H1 (cell line): ENCODE measurements at regions not wholly inside any gene's neighbourhood (a gene's known extent, or its start where the extent isn't known, plus 50 kb on each side); places are given as distances from the start of the nearest gene placed in this dataset.

ENCODE experiments used
- CTCF ChIA-PET: fragments of 300-600 bp; sonication (Branson Sonifier 250); formaldehyde crosslinking; loops from one replicate; lab custom pipeline; 2021; ENCODE audit not compliant: partially characterized antibody; lab: Charles Lee
- POLR2A ChIA-PET: fragments of 300-600 bp; sonication (Branson Sonifier 250); formaldehyde crosslinking; loops from one replicate; lab custom pipeline; 2021; ENCODE audit warnings: inconsistent platforms; ENCODE audit not compliant: partially characterized antibody; lab: Charles Lee
- DNase-seq, 2 experiments: peaks; one replicate each; pipeline versions ENCODE4 v3.0.0 to v3.0.0-alpha.2; 2010 to 2022; ENCODE audit warnings: low spot score in 2 of 2, low read depth in 1 of 2, mixed read lengths in 1 of 2
- FAIRE-seq: peaks from 2 replicates; lab custom pipeline; 2011; peaks lifted over from hg19 to GRCh38; lab: Jason Lieb, UNC
- H2AFZ ChIP-seq: 2 replicates; pipeline ENCODE4 v1.8.1; 2012; ENCODE audit warnings: low read length, inconsistent platforms
- H2AK5ac ChIP-seq: 2 replicates; pipeline ENCODE4 v1.6.1; 2013; ENCODE audit warnings: low read depth, low read length
- H2BK120ac ChIP-seq: replicated peaks from 2 replicates; pipeline ENCODE3; 2013; ENCODE audit warnings: low read depth, low read length, inconsistent platforms
- H2BK12ac ChIP-seq: 2 replicates; pipeline ENCODE4 v1.6.1; 2013; ENCODE audit warnings: low read depth, low read length
- H2BK15ac ChIP-seq: 2 replicates; pipeline ENCODE4 v1.6.1; 2013; ENCODE audit warnings: low read length
- H2BK20ac ChIP-seq: 2 replicates; pipeline ENCODE4 v1.6.1; 2013; ENCODE audit warnings: low read length
- H2BK5ac ChIP-seq: 2 replicates; pipeline ENCODE4 v1.6.1; 2013; ENCODE audit warnings: low read depth, low read length
- H3K14ac ChIP-seq: 2 replicates; pipeline ENCODE4 v1.6.1; 2013; ENCODE audit warnings: inconsistent platforms; ENCODE audit not compliant: insufficient read length
- H3K18ac ChIP-seq: 2 replicates; pipeline ENCODE4 v1.6.1; 2013; ENCODE audit warnings: low read length; ENCODE audit errors: extremely low read depth
- H3K23ac ChIP-seq: 2 replicates; pipeline ENCODE4 v1.6.1; 2013; ENCODE audit warnings: inconsistent platforms; ENCODE audit not compliant: insufficient read length
- H3K23me2 ChIP-seq: 2 replicates; pipeline ENCODE4 v1.6.1; 2013; ENCODE audit warnings: low read depth, low read length
- H3K27ac ChIP-seq: 2 replicates; pipeline ENCODE4 v1.6.1; 2011; ENCODE audit warnings: low read depth, low read length, inconsistent platforms
- H3K27me3 ChIP-seq, 4 experiments: replicated peaks in 1 of 4; 1 replicate in 1 of 4; 2 replicates in 3 of 4; pipeline versions ENCODE4 v1.6.1 to v1.8.1; 2011 to 2013; ENCODE audit warnings: low read length in 3 of 4, mild to moderate bottlenecking in 3 of 4, inconsistent platforms in 2 of 4, mixed read lengths in 2 of 4, moderate library complexity in 1 of 4; ENCODE audit not compliant: control insufficient read depth in 3 of 4, insufficient read depth in 3 of 4; ENCODE audit errors: extremely low read depth in 1 of 4
- H3K36me3 ChIP-seq, 4 experiments: 2 replicates each; pipeline versions ENCODE4 v1.6.1 to v1.8.1; 2011 to 2013; ENCODE audit warnings: mild to moderate bottlenecking in 4 of 4, low read length in 3 of 4, moderate library complexity in 2 of 4, control low read depth in 1 of 4, inconsistent platforms in 1 of 4; ENCODE audit not compliant: insufficient read depth in 4 of 4, control insufficient read depth in 2 of 4
- H3K4ac ChIP-seq: replicated peaks from 2 replicates; pipeline ENCODE3; 2013; ENCODE audit warnings: low read length, low read depth, mixed read lengths, inconsistent platforms; ENCODE audit not compliant: insufficient read length
- H3K4me1 ChIP-seq, 4 experiments: replicated peaks in 1 of 4; 1 replicate in 1 of 4; 2 replicates in 3 of 4; pipeline versions ENCODE4 v1.6.1 to v1.8.1; 2011 to 2013; ENCODE audit warnings: low read length in 3 of 4, inconsistent platforms in 2 of 4, mixed read lengths in 1 of 4; ENCODE audit not compliant: insufficient read depth in 4 of 4, control insufficient read depth in 3 of 4
- H3K4me2 ChIP-seq, 2 experiments: 2 replicates each; pipeline versions ENCODE4 v1.6.1 to v1.8.1; 2011 to 2013; ENCODE audit warnings: low read depth in 2 of 2, low read length in 2 of 2, control low read depth in 1 of 2, inconsistent platforms in 1 of 2, mild to moderate bottlenecking in 1 of 2; ENCODE audit not compliant: insufficient read depth in 1 of 2
- H3K4me3 ChIP-seq, 4 experiments: fragments of 200-600, 300-600 bp in 1 of 4; sonication (generic), shearing (Covaris generic), sonication (Bioruptor Twin) in 1 of 4; 2 replicates each; pipeline versions ENCODE4 v1.5.1 to v1.8.1; 2011 to 2016; ENCODE audit warnings: low read length in 4 of 4, low read depth in 3 of 4, control low read depth in 2 of 4, inconsistent platforms in 2 of 4, mild to moderate bottlenecking in 2 of 4, mixed read lengths in 1 of 4, moderate library complexity in 1 of 4; ENCODE audit not compliant: insufficient read depth in 2 of 4; ENCODE audit errors: extremely low read depth in 1 of 4
- H3K56ac ChIP-seq: replicated peaks from 2 replicates; pipeline ENCODE3; 2013; ENCODE audit warnings: low read depth, mild to moderate bottlenecking, mixed read lengths, low read length, inconsistent platforms; ENCODE audit not compliant: insufficient read length
- H3K79me1 ChIP-seq: 2 replicates; pipeline ENCODE4 v1.6.1; 2013; ENCODE audit warnings: low read depth, low read length, control low read depth
- H3K79me2 ChIP-seq, 2 experiments: 2 replicates each; pipeline versions ENCODE4 v1.6.1 to v1.8.1; 2012 to 2013; ENCODE audit warnings: low read length in 2 of 2, mild to moderate bottlenecking in 2 of 2, inconsistent platforms in 1 of 2; ENCODE audit not compliant: insufficient read depth in 2 of 2, control insufficient read depth in 1 of 2
- H3K9ac ChIP-seq, 4 experiments: replicated peaks in 1 of 4; 1 replicate in 1 of 4; 2 replicates in 3 of 4; pipeline versions ENCODE4 v1.6.1 to v1.8.1; 2011 to 2013; ENCODE audit warnings: low read depth in 3 of 4, low read length in 3 of 4, control low read depth in 2 of 4, mild to moderate bottlenecking in 2 of 4, moderate library complexity in 2 of 4, inconsistent platforms in 1 of 4; ENCODE audit errors: extremely low read depth in 1 of 4
- H3K9me3 ChIP-seq, 2 experiments: 2 replicates each; pipeline versions ENCODE4 v1.6.1 to v1.8.1; 2012 to 2013; ENCODE audit warnings: mild to moderate bottlenecking in 2 of 2, moderate library complexity in 2 of 2, control low read depth in 1 of 2, inconsistent platforms in 1 of 2, low read depth in 1 of 2, low read length in 1 of 2, mixed read lengths in 1 of 2; ENCODE audit not compliant: insufficient read depth in 2 of 2
- H4K20me1 ChIP-seq, 2 experiments: replicated peaks in 1 of 2; 2 replicates each; pipeline versions ENCODE3 to v1.8.1; 2011 to 2013; ENCODE audit warnings: inconsistent platforms in 2 of 2, low read length in 2 of 2, mild to moderate bottlenecking in 1 of 2; ENCODE audit not compliant: insufficient read depth in 2 of 2, control insufficient read depth in 1 of 2
- H4K5ac ChIP-seq: 2 replicates; pipeline ENCODE4 v1.6.1; 2013; ENCODE audit warnings: low read length, low read depth, mixed read lengths, inconsistent platforms; ENCODE audit not compliant: insufficient read length
- H4K8ac ChIP-seq: 2 replicates; pipeline ENCODE4 v1.8.0; 2013; ENCODE audit warnings: mild to moderate bottlenecking, moderate library complexity, low read length, inconsistent platforms; ENCODE audit not compliant: insufficient read depth; ENCODE audit errors: extremely low read depth
- H4K91ac ChIP-seq: replicated peaks from 2 replicates; pipeline ENCODE3; 2013; ENCODE audit warnings: low read length, mixed read lengths, inconsistent platforms; ENCODE audit not compliant: insufficient read length
- ATF3 ChIP-seq: IDR thresholded peaks from 2 replicates; pipeline ENCODE4 v1.6.1; 2011; ENCODE audit warnings: low read depth, mild to moderate bottlenecking, low read length; ENCODE audit not compliant: insufficient read depth
- BACH1 ChIP-seq: IDR thresholded peaks from 2 replicates; pipeline ENCODE4 v1.6.1; 2012; ENCODE audit warnings: low read length, improper control_type of control experiment
- BRCA1 ChIP-seq: IDR thresholded peaks from 2 replicates; pipeline ENCODE4 v1.6.1; 2012; ENCODE audit warnings: low read depth, low read length, improper control_type of control experiment
- CEBPB ChIP-seq: IDR thresholded peaks from 2 replicates; pipeline ENCODE4 v1.6.1; 2012; ENCODE audit warnings: low read depth, low read length
- CHD1 ChIP-seq: IDR thresholded peaks from 2 replicates; pipeline ENCODE4 v1.6.1; 2012; ENCODE audit warnings: low read depth, low read length, improper control_type of control experiment
- CREB1 ChIP-seq: IDR thresholded peaks from 2 replicates; pipeline ENCODE4 v1.6.1; 2012; ENCODE audit warnings: inconsistent platforms
- EGR1 ChIP-seq: IDR thresholded peaks from 2 replicates; pipeline ENCODE4 v1.6.1; 2011; ENCODE audit warnings: low read depth, low read length, borderline replicate concordance
- HDAC2 ChIP-seq, 2 experiments: fragments of 300-600 bp in 1 of 2; sonication (generic) in 1 of 2; IDR thresholded peaks; 2 replicates each; pipeline ENCODE4 v1.6.1; 2011 to 2012; ENCODE audit warnings: low read depth in 2 of 2, low read length in 2 of 2, mild to moderate bottlenecking in 2 of 2, moderate library complexity in 2 of 2, borderline replicate concordance in 1 of 2, inconsistent platforms in 1 of 2
- KDM4A ChIP-seq: IDR thresholded peaks from one replicate; pipeline ENCODE4 v1.7.1; 2012; ENCODE audit warnings: low read depth, mild to moderate bottlenecking, moderate library complexity, low read length, inconsistent platforms; ENCODE audit not compliant: severe bottlenecking
- NANOG ChIP-seq: IDR thresholded peaks from 2 replicates; pipeline ENCODE4 v1.6.1; 2011; ENCODE audit warnings: low read length, low read depth, mild to moderate bottlenecking, inconsistent platforms; ENCODE audit not compliant: insufficient read depth, poor library complexity, severe bottlenecking
- RBBP5 ChIP-seq: IDR thresholded peaks from 2 replicates; pipeline ENCODE4 v1.7.1; 2012; ENCODE audit warnings: low read depth, mild to moderate bottlenecking, inconsistent platforms, low read length, moderate library complexity, borderline replicate concordance
- RFX5 ChIP-seq: IDR thresholded peaks from 2 replicates; pipeline ENCODE4 v1.6.1; 2011; ENCODE audit warnings: low read depth, low read length, improper control_type of control experiment, borderline replicate concordance
- SRF ChIP-seq: IDR thresholded peaks from 2 replicates; pipeline ENCODE4 v1.6.1; 2011; ENCODE audit warnings: mild to moderate bottlenecking, low read depth, low read length, moderate library complexity
- YY1 ChIP-seq: IDR thresholded peaks from 2 replicates; pipeline ENCODE4 v1.6.1; 2011; ENCODE audit warnings: low read depth, mild to moderate bottlenecking, low read length
- WGBS, 2 experiments: shearing (Covaris generic) in 1 of 2; methylation state at CpG; one replicate each; pipeline versions ENCODE4 v1.1.6 to v1.1.7; 2013 to 2015; ENCODE audit warnings: low lambda C conversion rate in 2 of 2, mixed read lengths in 2 of 2, inconsistent platforms in 1 of 2, low coverage in 1 of 2, missing lambda C conversion rate in 1 of 2; ENCODE audit not compliant: insufficient replicate concordance in 2 of 2, insufficient coverage in 1 of 2, insufficient read length in 1 of 2; ENCODE audit errors: extremely low coverage in 1 of 2, missing lambda C conversion rate in 1 of 2; 5-methylcytosine and 5-hydroxymethylcytosine counted together

GRCh38 chr5:25990771-25991170 is 1047.6 kb downstream of the CDH9 start:
- H2BK15ac ChIP-seq = no peak overlapping the region
- no peak overlapping the region for H2BK12ac ChIP-seq
- H3K4ac ChIP-seq = no peak overlapping the region
- CTCF ChIA-PET = no interaction called here
- no peak overlapping the region for H3K14ac ChIP-seq
- FAIRE-seq (no peak), DNase-seq (no peak)
- no peak overlapping the region for H2BK5ac ChIP-seq
- POLR2A ChIA-PET = no interaction called here
- no peak for TF ChIP-seq KDM4A
- no peak for TF ChIP-seq YY1
- TF ChIP-seq ATF3 = no peak
- no peak for TF ChIP-seq CHD1
- no peak for TF ChIP-seq NANOG
- TF ChIP-seq RBBP5 = no peak
- TF ChIP-seq BRCA1 = no peak
- no peak for TF ChIP-seq CEBPB
- no peak for TF ChIP-seq EGR1
- TF ChIP-seq SRF = no peak
- no peak for TF ChIP-seq HDAC2 (IDR thresholded peaks at IDR 0.05; ENCODE audit: borderline replicate concordance in 1 of 2, low read depth in 2 of 2, low read length in 2 of 2)
- no peak for TF ChIP-seq BACH1
- TF ChIP-seq RFX5 = no peak
- no peak for TF ChIP-seq CREB1
- H3K4me3 ChIP-seq = no peak overlapping the region
- no peak overlapping the region for H4K5ac ChIP-seq
- no peaks in the 10 kb centered on the region for H3K36me3 ChIP-seq
- 94% methylated on average over 1 of the region's 1 CpG; no CpG with 5 or more reads in 1 of the 2 experiments for WGBS, 2 experiments
- no peak overlapping the region for H4K8ac ChIP-seq
- H3K79me1 ChIP-seq = no peaks in the 10 kb centered on the region
- no peak overlapping the region for H2BK120ac ChIP-seq
- no peaks in the 10 kb centered on the region for H3K27me3 ChIP-seq
- no peak overlapping the region for H3K23ac ChIP-seq
- H3K4me1 ChIP-seq = no peaks in the 10 kb centered on the region
- H3K56ac ChIP-seq = no peak overlapping the region
- H3K9me3 ChIP-seq = no peaks in the 10 kb centered on the region
- no peak overlapping the region for H3K9ac ChIP-seq
- no peaks in the 10 kb centered on the region for H3K23me2 ChIP-seq
- H3K4me2 ChIP-seq = no peak overlapping the region
- H2AK5ac ChIP-seq = no peak overlapping the region
- H3K27ac ChIP-seq = no peak overlapping the region
- H4K20me1 ChIP-seq = no peaks in the 10 kb centered on the region
- H2BK20ac ChIP-seq = no peak overlapping the region
- H3K79me2 ChIP-seq = no peaks in the 10 kb centered on the region
- H3K18ac ChIP-seq = no peak overlapping the region
- no peak overlapping the region for H4K91ac ChIP-seq
- no peak overlapping the region for H2AFZ ChIP-seq
